C4-2B (cell line): ENCODE measurements at regions not wholly inside any gene's neighbourhood (a gene's known extent, or its start where the extent isn't known, plus 50 kb on each side); places are given as distances from the start of the nearest gene placed in this dataset.

Experiments used
- ZFX ChIP-seq: fragments of 450-650 bp; IDR thresholded peaks from 2 replicates; pipeline ENCODE4 v1.6.1; 2017
- TF ChIP-seq, protein P1 (sequence below): fragments of 450-650 bp; conservative IDR thresholded peaks from 2 replicates; pipeline ENCODE4 v1.5.1; 2017; ENCODE audit warnings: mild to moderate bottlenecking

DNA sequence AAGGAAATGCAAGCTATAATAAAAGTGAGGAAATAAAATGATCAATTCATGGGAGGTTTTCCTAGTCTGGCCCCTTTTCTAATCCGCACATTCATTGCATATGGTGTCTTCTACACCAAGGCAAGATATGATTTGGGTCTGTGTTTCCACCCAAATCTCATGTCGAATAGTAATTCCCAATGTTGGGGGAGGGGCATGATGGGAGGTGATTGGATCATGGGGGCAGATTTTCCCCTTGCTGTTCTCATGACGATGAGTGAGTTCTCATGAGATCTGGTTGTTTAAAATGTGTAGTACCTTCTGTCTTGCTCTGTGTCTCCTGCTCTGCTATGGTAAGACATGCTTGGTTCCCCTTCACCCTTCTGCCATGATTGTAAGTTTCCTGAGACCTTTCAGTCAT, 315.4 kb downstream of the CYRIA start:
- TF ChIP-seq, protein P1, sequence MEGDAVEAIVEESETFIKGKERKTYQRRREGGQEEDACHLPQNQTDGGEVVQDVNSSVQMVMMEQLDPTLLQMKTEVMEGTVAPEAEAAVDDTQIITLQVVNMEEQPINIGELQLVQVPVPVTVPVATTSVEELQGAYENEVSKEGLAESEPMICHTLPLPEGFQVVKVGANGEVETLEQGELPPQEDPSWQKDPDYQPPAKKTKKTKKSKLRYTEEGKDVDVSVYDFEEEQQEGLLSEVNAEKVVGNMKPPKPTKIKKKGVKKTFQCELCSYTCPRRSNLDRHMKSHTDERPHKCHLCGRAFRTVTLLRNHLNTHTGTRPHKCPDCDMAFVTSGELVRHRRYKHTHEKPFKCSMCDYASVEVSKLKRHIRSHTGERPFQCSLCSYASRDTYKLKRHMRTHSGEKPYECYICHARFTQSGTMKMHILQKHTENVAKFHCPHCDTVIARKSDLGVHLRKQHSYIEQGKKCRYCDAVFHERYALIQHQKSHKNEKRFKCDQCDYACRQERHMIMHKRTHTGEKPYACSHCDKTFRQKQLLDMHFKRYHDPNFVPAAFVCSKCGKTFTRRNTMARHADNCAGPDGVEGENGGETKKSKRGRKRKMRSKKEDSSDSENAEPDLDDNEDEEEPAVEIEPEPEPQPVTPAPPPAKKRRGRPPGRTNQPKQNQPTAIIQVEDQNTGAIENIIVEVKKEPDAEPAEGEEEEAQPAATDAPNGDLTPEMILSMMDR, result no peak
- TF ChIP-seq ZFX, result no peak
